ENCODE measurements at regions not wholly inside any gene's neighbourhood (a gene's known extent, or its start where the extent isn't known, plus 50 kb on each side); places are given as distances from the start of the nearest gene placed in this dataset.

- no peak for TF ChIP-seq EZH2 (IDR thresholded peaks at IDR 0.05)
- no peak for TF ChIP-seq POLR2AphosphoS5 (IDR thresholded peaks at IDR 0.05; ENCODE audit: borderline replicate concordance, low read depth, low read length)
- no peak for TF ChIP-seq FOXP2 (optimal IDR thresholded peaks at IDR 0.05; ENCODE audit: control extremely low read depth, extremely low read length, insufficient read depth)
Measured at GRCh38 chr1:177869586-177869985, 100.3 kb downstream of the SEC16B start.

Data from SK-N-MC (cell line).